ENCODE measurements at regions not wholly inside any gene's neighbourhood (a gene's known extent, or its start where the extent isn't known, plus 50 kb on each side); places are given as distances from the start of the nearest gene placed in this dataset.

- no peak for TF ChIP-seq CTCF (IDR thresholded peaks at IDR 0.05; ENCODE audit: low read depth, low read length)
- TF ChIP-seq POLR2A (IDR thresholded peaks at IDR 0.05; ENCODE audit: extremely low read depth, insufficient read length): no peak
- no peak for TF ChIP-seq MYC (IDR thresholded peaks at IDR 0.05; ENCODE audit: low read depth, low read length)
- TF ChIP-seq MAX (IDR thresholded peaks at IDR 0.05; ENCODE audit: low read depth, low read length): no peak
Measured at GRCh38 chr1:239799617-239800016, 292.1 kb upstream of the FMN2 start.
